Breast epithelium (tissue), 3 donors: ENCODE measurements at regions not wholly inside any gene's neighbourhood (a gene's known extent, or its start where the extent isn't known, plus 50 kb on each side); places are given as distances from the start of the nearest gene placed in this dataset.

Experiments
- POLR2A ChIP-seq: fragments of 450-650 bp; IDR thresholded peaks from one replicate; pipeline ENCODE4 v1.6.1; 2016; ENCODE audit warnings: antibody characterized with exemption, mild to moderate bottlenecking, moderate library complexity
- TF ChIP-seq, protein P1 (sequence below), 3 donors: fragments of 450-650 bp; IDR thresholded peaks; one replicate each; pipeline ENCODE4 v1.5.1; 2016 to 2017; ENCODE audit warnings: antibody characterized with exemption in 3 of 3, mild to moderate bottlenecking in 3 of 3, moderate library complexity in 3 of 3

DNA sequence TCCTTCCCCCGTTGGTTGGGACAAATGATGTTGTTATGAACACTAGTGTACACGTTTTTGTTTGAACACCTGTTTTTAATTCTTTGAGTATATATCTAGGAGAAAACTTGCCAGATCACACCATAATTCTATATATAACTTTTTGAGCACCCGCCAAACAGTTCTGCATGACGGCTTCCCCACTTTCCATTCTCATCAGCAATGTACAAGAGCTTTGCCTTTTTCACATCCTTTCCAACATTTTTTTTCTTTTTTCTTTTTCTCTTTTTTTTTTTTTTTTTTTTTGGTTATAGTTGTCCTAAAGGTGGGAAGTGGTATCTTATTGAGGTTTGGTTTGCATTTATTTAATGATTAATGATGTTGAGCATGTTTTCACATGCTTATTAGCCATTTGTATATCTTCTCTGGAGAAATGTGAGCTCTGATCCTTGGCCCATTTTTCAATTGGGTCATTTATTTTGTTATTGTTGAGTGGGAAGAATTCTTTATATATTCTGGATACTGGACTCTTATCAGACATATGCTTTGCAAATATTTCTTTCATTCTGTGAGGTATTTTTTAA lies 86.9 kb upstream of the ZC3H15 start:
- TF ChIP-seq, protein P1, sequence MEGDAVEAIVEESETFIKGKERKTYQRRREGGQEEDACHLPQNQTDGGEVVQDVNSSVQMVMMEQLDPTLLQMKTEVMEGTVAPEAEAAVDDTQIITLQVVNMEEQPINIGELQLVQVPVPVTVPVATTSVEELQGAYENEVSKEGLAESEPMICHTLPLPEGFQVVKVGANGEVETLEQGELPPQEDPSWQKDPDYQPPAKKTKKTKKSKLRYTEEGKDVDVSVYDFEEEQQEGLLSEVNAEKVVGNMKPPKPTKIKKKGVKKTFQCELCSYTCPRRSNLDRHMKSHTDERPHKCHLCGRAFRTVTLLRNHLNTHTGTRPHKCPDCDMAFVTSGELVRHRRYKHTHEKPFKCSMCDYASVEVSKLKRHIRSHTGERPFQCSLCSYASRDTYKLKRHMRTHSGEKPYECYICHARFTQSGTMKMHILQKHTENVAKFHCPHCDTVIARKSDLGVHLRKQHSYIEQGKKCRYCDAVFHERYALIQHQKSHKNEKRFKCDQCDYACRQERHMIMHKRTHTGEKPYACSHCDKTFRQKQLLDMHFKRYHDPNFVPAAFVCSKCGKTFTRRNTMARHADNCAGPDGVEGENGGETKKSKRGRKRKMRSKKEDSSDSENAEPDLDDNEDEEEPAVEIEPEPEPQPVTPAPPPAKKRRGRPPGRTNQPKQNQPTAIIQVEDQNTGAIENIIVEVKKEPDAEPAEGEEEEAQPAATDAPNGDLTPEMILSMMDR (IDR thresholded peaks at IDR 0.05): no peak
- TF ChIP-seq POLR2A: no peak
